Ascending aorta (tissue), 2 donors: ENCODE measurements at regions not wholly inside any gene's neighbourhood (a gene's known extent, or its start where the extent isn't known, plus 50 kb on each side); places are given as distances from the start of the nearest gene placed in this dataset.

Experiments used
- DNase-seq, 2 donors: peaks; one replicate each; pipeline ENCODE4 v3.0.0-alpha.2; 2019; ENCODE audit warnings: low spot score in 2 of 2
- H3K27ac ChIP-seq, 2 donors: fragments of 200-600 bp; sonication (generic); one replicate each; pipeline ENCODE4 v1.5.1; 2016 to 2017; ENCODE audit warnings: mild to moderate bottlenecking in 1 of 2
- H3K27me3 ChIP-seq: fragments of 200-600 bp; sonication (generic); one replicate; pipeline ENCODE4 v1.5.1; 2017
- H3K36me3 ChIP-seq, 2 donors: fragments of 200-600 bp; sonication (generic); one replicate each; pipeline ENCODE4 v1.5.1; 2016
- H3K4me1 ChIP-seq, 2 donors: fragments of 200-600 bp; sonication (generic); one replicate each; pipeline ENCODE4 v1.5.1; 2016 to 2017; ENCODE audit warnings: mild to moderate bottlenecking in 1 of 2
- H3K4me3 ChIP-seq, 2 donors: fragments of 200-600 bp; sonication (generic); one replicate each; pipeline ENCODE4 v1.5.1; 2016 to 2017; ENCODE audit warnings: mild to moderate bottlenecking in 1 of 2
- H3K9me3 ChIP-seq, 2 donors: fragments of 200-600 bp; sonication (generic); one replicate each; pipeline ENCODE4 v1.5.1; 2016
- CTCF ChIP-seq, 3 experiments: fragments of 200-600 bp in 2 of 3; fragments of 450-650 bp in 1 of 3; sonication (generic) in 2 of 3; IDR thresholded peaks; one replicate each; pipeline ENCODE4 v1.5.1; 2016 to 2019; ENCODE audit warnings: antibody characterized with exemption in 3 of 3, mild to moderate bottlenecking in 1 of 3, moderate library complexity in 1 of 3
- intact Hi-C: fragments of 100-400 bp; cut with DNase I; formaldehyde crosslinking; loops from one replicate; pipeline ENCODE4 v1.15.1; 2023

- Histone ChIP-seq H3K4me1 (no peaks in the 10 kb centered on the region), H3K27ac (no peak overlapping the region), H3K36me3 (no peaks in the 10 kb centered on the region), H3K27me3 (no peaks in the 10 kb centered on the region), H3K9me3 (no peaks in the 10 kb centered on the region), H3K4me3 (no peak overlapping the region)
- DNase-seq = no peak
- TF ChIP-seq CTCF (IDR thresholded peaks at IDR 0.05) = no peak
- intact Hi-C loops = loop anchor here (10.0 kb wide), 1 partner anchor 805 kb away; no protein-coding TSS in a partner anchor
These were observed 585.7 kb downstream of the ACTL7B start for GRCh38 chr9:108270051-108270450.

- intact Hi-C loops = no loop called here
- Histone ChIP-seq H3K4me3 (no peak overlapping the region), H3K4me1 (no peaks in the 10 kb centered on the region), H3K27ac (no peak overlapping the region), H3K9me3 (no peaks in the 10 kb centered on the region), H3K27me3 (no peaks in the 10 kb centered on the region), H3K36me3 (no peaks in the 10 kb centered on the region)
- no peak for TF ChIP-seq CTCF (IDR thresholded peaks at IDR 0.05)
- no peak for DNase-seq
These were observed 586.4 kb downstream of the ACTL7B start for GRCh38 chr9:108269371-108269770.

- H3K4me1 ChIP-seq = no peaks in the 10 kb centered on the region
- TF ChIP-seq CTCF (IDR thresholded peaks at IDR 0.05) = no peak
- no peaks in the 10 kb centered on the region for H3K9me3 ChIP-seq
- H3K27ac ChIP-seq = no peak overlapping the region
- no peaks in the 10 kb centered on the region for H3K36me3 ChIP-seq
- no peak overlapping the region for H3K4me3 ChIP-seq
- intact Hi-C loops = no loop called here
- H3K27me3 ChIP-seq = no peaks in the 10 kb centered on the region
- no peak for DNase-seq
These were observed 590.7 kb downstream of the ACTL7B start for GRCh38 chr9:108265065-108265464.

- Histone ChIP-seq H3K9me3 (no peaks in the 10 kb centered on the region), H3K4me1 (no peaks in the 10 kb centered on the region), H3K36me3 (no peaks in the 10 kb centered on the region), H3K27me3 (no peaks in the 10 kb centered on the region), H3K4me3 (no peak overlapping the region), H3K27ac (no peak overlapping the region)
- DNase-seq = no peak
- no peak for TF ChIP-seq CTCF (IDR thresholded peaks at IDR 0.05)
- intact Hi-C loops = no loop called here
These were observed 591.7 kb downstream of the ACTL7B start for GRCh38 chr9:108264093-108264492.

- TF ChIP-seq CTCF (IDR thresholded peaks at IDR 0.05) = no peak
- intact Hi-C loops = no loop called here
- H3K4me1 ChIP-seq = no peaks in the 10 kb centered on the region
- no peaks in the 10 kb centered on the region for H3K27me3 ChIP-seq
- H3K4me3 ChIP-seq = no peak overlapping the region
- no peak overlapping the region for H3K27ac ChIP-seq
- H3K36me3 ChIP-seq = no peaks in the 10 kb centered on the region
- DNase-seq = no peak
- no peaks in the 10 kb centered on the region for H3K9me3 ChIP-seq
These were observed 593.0 kb downstream of the ACTL7B start for GRCh38 chr9:108262836-108263235.
